ENCODE measurements at regions not wholly inside any gene's neighbourhood (a gene's known extent, or its start where the extent isn't known, plus 50 kb on each side); places are given as distances from the start of the nearest gene placed in this dataset.
"Not testable (repeated sequence)": the region's sequence is repeated elsewhere in the genome, so short reads cannot be mapped to it uniquely, and the experiment has no call there.

DNA sequence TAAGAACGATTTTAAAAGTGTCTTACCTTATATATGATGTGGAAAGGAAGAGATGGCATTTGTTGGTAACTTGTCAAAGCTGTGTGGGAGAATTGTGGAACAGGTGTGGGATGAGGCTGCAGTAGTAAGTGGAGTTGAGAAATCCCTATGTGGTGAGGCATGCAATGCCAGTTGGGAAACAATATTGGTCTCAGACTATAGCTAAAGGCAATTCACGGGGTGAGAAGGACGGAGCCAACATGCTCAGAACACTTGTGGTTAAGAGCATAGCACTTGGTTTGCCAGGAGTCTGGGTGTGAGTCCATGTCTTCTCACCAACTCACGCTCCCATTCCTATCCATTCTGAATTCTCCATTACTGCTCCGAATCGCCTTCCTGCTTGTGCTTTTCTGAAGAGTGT, 615.6 kb upstream of the ADAMTS9 start:
- no peak for DNase-seq
- TF ChIP-seq GATA1 (IDR thresholded peaks at IDR 0.05; ENCODE audit: low read depth, low read length) (no peak), POLR2A (IDR thresholded peaks at IDR 0.05; ENCODE audit: low read length) (no peak)

DNA sequence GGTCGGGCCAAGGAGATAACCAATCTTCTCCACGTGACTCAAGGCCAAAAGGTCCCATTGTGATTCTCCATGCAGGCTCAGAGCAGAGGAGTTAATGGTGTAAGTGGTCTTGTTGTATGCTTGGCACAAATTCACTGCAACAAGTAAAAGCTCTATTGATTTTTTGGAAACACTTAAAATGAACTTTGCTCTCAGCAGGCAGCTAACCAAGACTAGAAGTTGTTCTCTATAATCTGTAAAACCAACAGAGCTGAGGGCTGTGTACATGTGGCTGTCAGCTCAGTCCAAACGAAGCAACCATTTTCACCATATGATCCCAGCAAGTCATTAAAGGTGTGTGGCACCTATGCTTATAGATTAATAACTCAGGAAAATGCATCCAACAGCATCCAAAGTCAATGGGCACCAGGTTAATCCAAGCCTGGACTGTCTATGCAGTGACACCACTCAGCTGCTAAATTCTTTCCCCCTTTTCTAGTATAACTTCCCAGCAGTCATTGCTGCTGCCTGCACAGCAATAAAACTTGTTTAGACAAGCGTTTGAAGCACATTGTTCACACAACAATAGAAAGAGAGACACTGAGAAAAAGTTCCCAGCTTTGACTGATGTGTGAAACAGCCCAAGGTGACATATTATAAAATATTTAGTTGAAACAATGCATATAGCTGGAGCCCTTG, 603.8 kb upstream of the ADAMTS9 start:
- no peak for DNase-seq
- TF ChIP-seq GATA1 (IDR thresholded peaks at IDR 0.05; ENCODE audit: low read depth, low read length) (no peak), POLR2A (IDR thresholded peaks at IDR 0.05; ENCODE audit: low read length) (no peak)

DNA sequence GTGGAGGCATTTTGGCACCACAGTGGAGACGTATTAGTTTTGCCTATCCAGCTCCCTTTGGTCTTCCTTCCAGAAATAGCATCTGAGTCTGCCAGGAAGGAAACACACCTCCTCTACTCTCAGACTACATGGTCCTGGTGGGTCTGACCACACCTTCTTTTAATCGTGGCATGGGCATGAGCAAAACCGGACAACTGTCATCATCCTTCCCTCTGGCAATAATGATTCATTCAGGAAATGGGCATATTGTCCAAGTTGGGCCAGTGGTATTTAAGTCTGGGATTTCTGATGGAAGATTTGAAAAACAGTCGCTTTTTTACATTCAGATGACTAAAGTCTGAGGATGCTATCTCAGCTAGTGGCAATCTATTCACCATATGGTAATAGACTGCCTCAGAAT, 601.0 kb upstream of the ADAMTS9 start:
- no peak for TF ChIP-seq GATA1 (IDR thresholded peaks at IDR 0.05; ENCODE audit: low read depth, low read length)
- no peak for TF ChIP-seq POLR2A (IDR thresholded peaks at IDR 0.05; ENCODE audit: low read length)
- no peak for DNase-seq

DNA sequence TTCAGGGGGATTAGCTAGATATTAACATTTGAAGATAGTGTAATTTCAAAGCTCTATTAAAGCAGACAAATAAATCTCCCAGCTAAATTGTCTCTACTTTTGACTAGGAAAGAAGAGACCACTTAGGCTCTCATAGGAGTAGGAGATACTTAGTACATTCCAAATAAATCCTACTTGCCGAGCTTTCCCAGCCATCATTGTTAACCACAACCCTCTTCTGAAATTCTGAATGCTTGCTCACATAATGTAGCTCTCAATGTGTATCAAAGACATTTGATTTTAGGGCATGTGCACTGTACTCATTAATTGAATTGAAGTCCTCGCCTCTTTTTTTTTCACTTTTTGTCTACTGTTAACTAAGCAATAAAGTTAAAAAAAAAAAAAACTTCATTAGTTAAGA, 598.2 kb upstream of the ADAMTS9 start:
- no peak for DNase-seq
- TF ChIP-seq POLR2A (IDR thresholded peaks at IDR 0.05; ENCODE audit: low read length) (no peak), GATA1 (IDR thresholded peaks at IDR 0.05; ENCODE audit: low read depth, low read length) (no peak)

DNA sequence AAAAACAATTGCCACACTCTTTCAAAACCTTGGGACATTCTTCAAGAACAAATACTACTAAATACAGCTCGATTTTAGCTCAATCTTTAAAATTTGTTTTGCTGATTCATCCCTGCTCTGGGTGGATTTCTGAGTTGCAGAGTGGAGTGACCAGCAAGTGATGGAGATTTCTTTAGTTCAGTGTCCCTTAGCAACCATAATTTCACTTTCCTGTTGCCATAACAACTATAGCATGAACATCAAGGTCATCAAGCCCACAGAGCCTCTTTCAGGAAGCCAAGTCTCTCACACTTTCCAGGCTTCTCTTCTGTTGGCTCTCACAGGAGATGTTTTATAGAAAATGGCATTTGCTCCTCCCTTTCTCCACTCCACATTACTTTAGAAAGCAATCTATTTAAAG, 597.2 kb upstream of the ADAMTS9 start:
- no peak for DNase-seq
- no peak for TF ChIP-seq POLR2A (IDR thresholded peaks at IDR 0.05; ENCODE audit: low read length)
- TF ChIP-seq GATA1 (IDR thresholded peaks at IDR 0.05; ENCODE audit: low read depth, low read length), result no peak

DNA sequence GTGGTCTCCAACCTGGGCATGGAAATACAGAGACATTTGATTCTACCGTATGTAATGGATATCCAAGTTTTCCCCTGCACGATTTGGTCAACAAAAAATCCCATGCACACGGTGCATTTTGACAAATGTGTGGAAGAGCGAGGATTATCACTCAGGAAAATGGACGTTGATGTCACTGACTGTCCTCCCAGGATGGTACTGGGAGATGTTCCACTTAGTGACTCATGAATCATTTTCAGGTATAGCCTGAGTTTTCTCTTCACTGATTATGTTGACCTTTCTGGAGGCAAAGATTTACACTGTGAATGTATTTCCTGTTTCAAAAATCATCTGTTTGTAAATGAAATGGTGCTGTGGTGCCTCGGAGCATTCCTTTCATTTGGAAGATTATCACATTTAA, 596.7 kb upstream of the ADAMTS9 start:
- no peak for DNase-seq
- TF ChIP-seq POLR2A (IDR thresholded peaks at IDR 0.05; ENCODE audit: low read length) (no peak), GATA1 (IDR thresholded peaks at IDR 0.05; ENCODE audit: low read depth, low read length) (no peak)

DNA sequence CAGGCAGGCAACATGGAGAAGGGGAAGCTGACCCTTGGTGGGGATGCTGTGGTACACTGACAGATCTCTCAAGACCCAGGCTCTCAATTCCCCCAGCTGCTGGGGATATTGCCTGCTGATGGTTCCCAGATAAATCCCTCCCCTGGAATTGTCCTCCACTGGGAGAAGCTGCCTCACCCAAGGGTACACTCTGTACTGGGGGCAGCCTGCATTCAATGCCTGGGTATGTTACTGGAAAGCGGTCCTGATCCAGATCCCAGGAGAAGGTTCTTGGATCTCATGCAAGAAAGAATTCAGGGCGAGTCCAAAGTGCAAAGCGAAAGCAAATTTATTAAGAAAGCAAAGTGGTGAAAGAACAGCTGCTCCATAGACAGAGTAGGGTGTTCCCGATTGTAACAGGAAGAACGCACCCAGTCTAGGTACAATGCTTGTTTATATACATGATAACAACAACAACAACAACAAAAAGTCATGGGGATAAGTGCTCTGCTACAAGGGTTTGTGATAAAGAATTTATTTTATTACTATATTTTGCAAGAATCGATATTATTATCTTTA, 591.5 kb upstream of the ADAMTS9 start:
- DNase-seq, result no peak
- no peak for TF ChIP-seq GATA1 (IDR thresholded peaks at IDR 0.05; ENCODE audit: low read depth, low read length)
- no peak for TF ChIP-seq POLR2A (IDR thresholded peaks at IDR 0.05; ENCODE audit: low read length)

DNA sequence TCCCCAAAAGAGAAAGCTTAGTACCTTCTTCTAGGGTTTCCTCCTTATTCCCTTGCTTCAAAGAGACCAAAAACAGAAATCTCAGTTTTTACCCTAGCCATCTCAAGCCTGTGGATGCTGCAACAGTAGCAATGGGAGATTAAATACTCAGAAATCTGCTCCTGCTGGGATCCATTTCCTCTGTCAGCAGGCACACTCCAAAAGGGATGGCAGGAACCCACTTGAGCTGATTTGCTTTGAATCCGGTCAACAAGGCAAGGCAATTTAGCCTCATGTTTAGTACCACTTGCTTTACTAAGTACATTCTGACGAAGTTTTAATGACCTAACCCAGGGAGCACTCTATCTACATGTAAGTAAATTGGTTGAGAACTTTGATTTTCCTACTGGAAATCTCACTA, 590.0 kb upstream of the ADAMTS9 start:
- no peak for DNase-seq
- TF ChIP-seq GATA1 (IDR thresholded peaks at IDR 0.05; ENCODE audit: low read depth, low read length), result no peak

DNA sequence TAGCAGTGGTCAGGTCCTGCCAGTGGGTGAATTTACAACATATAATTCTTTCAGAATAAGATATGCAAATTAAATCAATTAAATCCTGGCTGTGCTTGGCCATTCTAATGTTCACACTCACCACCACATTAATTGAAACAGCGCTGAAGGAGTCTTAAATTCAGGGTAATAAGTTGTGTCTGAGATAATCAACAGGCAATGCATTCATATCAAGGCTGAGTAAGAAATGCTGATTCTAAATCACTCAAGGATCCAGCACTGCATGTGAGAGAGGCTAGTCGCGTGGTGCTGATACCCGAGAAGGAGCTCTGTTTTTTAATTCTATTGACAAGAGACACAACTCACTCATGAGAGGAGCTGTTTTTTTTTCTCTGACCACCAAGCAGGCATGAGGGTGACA, 588.8 kb upstream of the ADAMTS9 start:
- no peak for TF ChIP-seq POLR2A (IDR thresholded peaks at IDR 0.05; ENCODE audit: low read length)
- TF ChIP-seq GATA1 (IDR thresholded peaks at IDR 0.05; ENCODE audit: low read depth, low read length), result no peak
- no peak for DNase-seq

DNA sequence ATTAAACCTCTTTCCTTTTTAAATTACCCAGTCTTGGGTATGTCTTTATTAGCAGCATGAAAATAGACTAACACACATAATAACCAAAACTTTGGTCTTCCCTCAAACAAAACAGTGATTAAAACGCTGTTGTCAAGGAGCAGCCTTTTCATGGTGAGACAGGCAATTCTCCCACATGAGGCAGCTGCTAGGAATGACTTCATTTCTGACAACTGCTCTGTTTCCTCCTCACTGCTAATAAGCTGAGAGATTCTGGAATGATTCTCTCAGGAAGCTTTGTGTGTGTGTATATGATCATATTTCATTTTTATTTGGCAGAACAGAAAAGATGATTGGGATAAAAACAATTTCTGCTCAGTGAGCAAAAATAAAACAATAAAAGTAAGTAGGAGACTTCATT, 580.6 kb upstream of the ADAMTS9 start:
- DNase-seq, result no peak
- TF ChIP-seq POLR2A (IDR thresholded peaks at IDR 0.05; ENCODE audit: low read length), result no peak
- no peak for TF ChIP-seq GATA1 (IDR thresholded peaks at IDR 0.05; ENCODE audit: low read depth, low read length)

DNA sequence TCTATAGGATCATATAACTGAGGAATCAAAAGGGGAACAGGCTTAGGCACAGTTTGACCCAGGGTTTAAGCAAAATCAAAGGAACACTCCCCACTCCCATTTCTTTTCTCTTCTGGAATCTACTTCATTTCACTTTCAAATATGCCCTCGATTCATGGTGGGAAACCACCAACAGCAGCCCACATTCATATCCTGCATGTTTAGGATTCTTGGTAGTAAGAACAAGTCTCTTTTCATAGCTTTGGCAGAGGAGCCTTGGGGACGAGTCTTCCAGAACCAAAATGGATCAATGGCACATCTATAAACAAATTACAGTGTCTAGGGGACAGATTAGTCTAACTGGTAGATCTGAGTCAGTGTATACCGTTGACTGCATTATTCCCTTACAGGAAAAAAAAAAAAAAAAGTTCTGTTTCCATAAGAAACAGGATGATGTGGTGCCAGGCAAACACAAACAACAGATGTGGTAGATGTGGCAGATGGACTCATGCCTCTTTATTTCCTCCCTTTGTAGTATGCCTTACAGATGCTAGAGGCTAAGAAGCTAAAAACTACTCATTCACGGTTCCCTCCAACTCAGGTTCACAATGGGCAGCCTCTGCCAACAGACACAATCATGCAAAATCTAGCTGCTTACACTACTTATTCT, 578.3 kb upstream of the ADAMTS9 start:
- TF ChIP-seq GATA1 (IDR thresholded peaks at IDR 0.05; ENCODE audit: low read depth, low read length), result no peak
- TF ChIP-seq POLR2A (IDR thresholded peaks at IDR 0.05; ENCODE audit: low read length), result no peak
- DNase-seq, result no peak

DNA sequence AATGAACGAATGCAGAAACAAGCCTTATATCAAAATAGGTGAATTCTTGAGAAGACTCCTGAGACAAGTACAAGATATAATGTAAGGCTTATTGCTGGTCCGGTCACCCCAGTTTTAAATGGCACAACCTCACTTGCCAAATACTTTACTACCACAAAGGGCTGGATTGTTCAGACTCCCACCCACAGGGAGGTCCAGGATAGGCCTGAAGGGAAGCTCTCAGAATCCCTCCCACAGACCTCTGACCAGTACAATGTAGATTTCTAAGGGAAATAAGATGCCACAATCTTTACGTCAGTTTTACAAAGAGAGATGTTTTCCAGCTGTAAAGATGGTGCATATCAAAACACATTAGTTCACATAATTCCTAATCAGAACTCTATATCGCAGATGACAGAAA, 577.7 kb upstream of the ADAMTS9 start:
- DNase-seq, result no peak
- TF ChIP-seq POLR2A (IDR thresholded peaks at IDR 0.05; ENCODE audit: low read length), result no peak
- TF ChIP-seq GATA1 (IDR thresholded peaks at IDR 0.05; ENCODE audit: low read depth, low read length), result no peak

DNA sequence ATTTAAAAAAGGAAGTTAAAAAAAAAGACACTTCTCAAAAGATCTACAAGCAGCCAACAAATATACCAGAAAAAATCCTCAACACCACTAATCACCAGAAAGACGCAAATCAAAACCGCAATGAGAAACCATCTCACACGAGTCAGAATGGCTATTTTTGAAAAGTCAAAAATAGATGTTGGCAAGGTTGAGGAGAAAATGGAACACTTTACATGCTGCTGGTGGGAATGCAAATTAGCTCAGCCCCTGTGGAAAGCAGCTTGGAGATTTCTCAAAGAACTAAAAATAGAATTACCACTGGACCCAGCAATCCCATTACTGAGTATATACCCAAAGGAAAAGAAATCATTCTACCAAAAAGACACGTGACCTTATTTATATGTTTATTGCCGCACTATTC, 574.7 kb upstream of the ADAMTS9 start:
- no peak for DNase-seq
- no peak for TF ChIP-seq GATA1 (IDR thresholded peaks at IDR 0.05; ENCODE audit: low read depth, low read length)

DNA sequence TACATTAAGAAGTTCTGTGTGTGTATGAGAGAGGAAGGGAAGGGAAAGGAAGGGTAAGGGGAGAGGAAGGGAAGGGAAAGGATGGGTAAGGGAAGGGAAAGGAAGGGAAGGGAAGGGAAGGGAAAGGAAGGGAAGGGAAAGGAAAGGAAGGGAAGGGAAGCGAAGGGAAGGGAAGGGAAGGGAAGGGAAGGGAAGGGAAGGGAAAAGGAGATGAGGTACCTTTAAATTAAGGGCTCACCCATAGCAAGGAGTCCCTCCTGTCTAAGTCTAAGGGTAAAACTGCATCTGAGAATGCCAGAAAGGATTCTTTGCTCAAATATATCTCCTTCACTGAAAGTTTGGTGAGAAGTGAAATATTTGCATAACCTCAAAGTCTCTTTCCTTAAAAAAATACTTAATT, 572.1 kb upstream of the ADAMTS9 start:
- TF ChIP-seq GATA1 (IDR thresholded peaks at IDR 0.05; ENCODE audit: low read depth, low read length) (no peak), POLR2A (IDR thresholded peaks at IDR 0.05; ENCODE audit: low read length) (no peak)
- no peak for DNase-seq

DNA sequence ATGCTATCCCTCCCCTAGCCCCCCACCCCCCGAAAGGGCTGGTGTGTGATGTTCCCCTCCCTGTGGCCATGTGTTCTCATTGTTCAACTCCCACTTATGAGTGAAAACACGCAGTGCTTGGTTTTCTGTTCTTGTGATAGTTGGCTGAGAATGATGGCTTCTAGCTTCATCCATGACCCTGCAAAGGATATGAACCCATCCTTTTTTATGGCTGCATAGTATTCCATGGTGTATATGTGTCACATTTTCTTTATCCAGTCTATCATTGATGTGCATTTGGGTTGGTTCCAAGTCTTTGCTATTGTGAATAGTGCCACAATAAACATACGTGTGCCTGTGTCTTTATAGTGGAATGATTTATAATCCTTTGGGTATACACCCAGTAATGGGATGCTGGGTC, 565.1 kb upstream of the ADAMTS9 start:
- not testable (repeated sequence) for DNase-seq
